IMR-90 (cell line): ENCODE measurements at regions not wholly inside any gene's neighbourhood (a gene's known extent, or its start where the extent isn't known, plus 50 kb on each side); places are given as distances from the start of the nearest gene placed in this dataset.

ENCODE experiments used
- ATAC-seq: fragments of 200-7000 bp; cut with Tn5 transposase; 2 replicates; pipeline ENCODE4 v1.9.1; 2020; ENCODE audit warnings: low read depth, mild to moderate bottlenecking, moderate library complexity
- BruUV-seq: library from RNA; stranded (reverse); fragments of 400-500 nt; replicated peaks from 2 replicates; lab custom pipeline; 2021; lab: Mats Ljungman, UMichigan
- CTCF ChIA-PET: fragments of 300-600 bp; formaldehyde crosslinking; extraction: SDS; loops from one replicate; lab custom pipeline; 2021; ENCODE audit warnings: antibody characterized with exemption; lab: Yijun Ruan, JAX
- POLR2A ChIA-PET: fragments of 300-600 bp; sonication (Branson Sonifier 250); formaldehyde crosslinking; loops from one replicate; lab custom pipeline; 2022; ENCODE audit warnings: antibody characterized with exemption; ENCODE audit not compliant: unreplicated experiment; lab: Charles Lee
- DNase-seq: peaks from one replicate; pipeline ENCODE4 v3.0.0; 2013
- H2AFZ ChIP-seq: replicated peaks from 2 replicates; pipeline ENCODE3; 2013; ENCODE audit warnings: low read length, mild to moderate bottlenecking; ENCODE audit not compliant: poor library complexity
- H2AK5ac ChIP-seq: 2 replicates; pipeline ENCODE4 v1.6.1; 2013; ENCODE audit warnings: low read depth, low read length, inconsistent platforms
- H2AK9ac ChIP-seq: replicated peaks from 2 replicates; pipeline ENCODE3; 2013; ENCODE audit warnings: mild to moderate bottlenecking, low read depth, low read length, moderate library complexity; ENCODE audit not compliant: poor library complexity
- H2BK120ac ChIP-seq: 2 replicates; pipeline ENCODE4 v1.6.1; 2013; ENCODE audit warnings: low read depth, low read length, inconsistent platforms
- H2BK15ac ChIP-seq: 3 replicates; pipeline ENCODE4 v1.6.1; 2013; ENCODE audit warnings: low read depth, low read length, inconsistent platforms
- H2BK20ac ChIP-seq: 2 replicates; pipeline ENCODE4 v1.6.1; 2013; ENCODE audit warnings: low read depth, mild to moderate bottlenecking, inconsistent platforms, low read length, moderate library complexity
- H2BK5ac ChIP-seq: 2 replicates; pipeline ENCODE4 v1.6.1; 2013; ENCODE audit warnings: mild to moderate bottlenecking, low read depth, low read length, inconsistent platforms; ENCODE audit not compliant: poor library complexity, severe bottlenecking
- H3K14ac ChIP-seq: replicated peaks from 2 replicates; pipeline ENCODE4 v1.6.1; 2013; ENCODE audit warnings: low read depth, low read length, inconsistent platforms
- H3K18ac ChIP-seq: 2 replicates; pipeline ENCODE4 v1.6.1; 2013; ENCODE audit warnings: low read depth, low read length, control low read depth
- H3K23ac ChIP-seq: 2 replicates; pipeline ENCODE4 v1.6.1; 2013; ENCODE audit warnings: low read depth, low read length, inconsistent platforms
- H3K27ac ChIP-seq: 2 replicates; pipeline ENCODE4 v1.5.1; 2013; ENCODE audit warnings: mild to moderate bottlenecking, control low read depth, low read length; ENCODE audit not compliant: insufficient read depth
- H3K27me3 ChIP-seq: 2 replicates; pipeline ENCODE4 v1.6.1; 2013; ENCODE audit warnings: low read length; ENCODE audit not compliant: control insufficient read depth, insufficient read depth
- H3K36me3 ChIP-seq: 2 replicates; pipeline ENCODE4 v1.6.1; 2013; ENCODE audit warnings: low read length, mixed read lengths; ENCODE audit not compliant: control insufficient read depth, insufficient read depth
- H3K4ac ChIP-seq: 2 replicates; pipeline ENCODE4 v1.6.1; 2013; ENCODE audit warnings: low read depth, low read length, inconsistent platforms
- H3K4me1 ChIP-seq: 2 replicates; pipeline ENCODE4 v1.6.1; 2013; ENCODE audit warnings: low read length, mixed read lengths; ENCODE audit not compliant: control insufficient read depth, insufficient read depth
- H3K4me2 ChIP-seq: 2 replicates; pipeline ENCODE4 v1.6.1; 2013; ENCODE audit warnings: low read depth, mild to moderate bottlenecking, control low read depth, low read length, moderate library complexity
- H3K4me3 ChIP-seq: 2 replicates; pipeline ENCODE4 v1.5.1; 2013; ENCODE audit warnings: low read depth, mild to moderate bottlenecking, control low read depth, low read length, moderate library complexity; ENCODE audit not compliant: insufficient read depth
- H3K56ac ChIP-seq: 2 replicates; pipeline ENCODE4 v1.6.1; 2013; ENCODE audit warnings: low read length, inconsistent platforms; ENCODE audit not compliant: insufficient read depth; ENCODE audit errors: extremely low read depth
- H3K79me1 ChIP-seq, 2 experiments: 2 replicates each; pipeline ENCODE4 v1.6.1; 2013; ENCODE audit warnings: low read length in 2 of 2, inconsistent platforms in 1 of 2, low read depth in 1 of 2
- H3K9ac ChIP-seq: 2 replicates; pipeline ENCODE4 v1.6.1; 2013; ENCODE audit warnings: low read depth, low read length, control low read depth
- H3K9me1 ChIP-seq: 2 replicates; pipeline ENCODE4 v1.6.1; 2013; ENCODE audit warnings: low read length, inconsistent platforms; ENCODE audit not compliant: insufficient read depth
- H3K9me3 ChIP-seq: 2 replicates; pipeline ENCODE4 v1.6.1; 2013; ENCODE audit warnings: low read length; ENCODE audit not compliant: control insufficient read depth, insufficient read depth
- H4K20me1 ChIP-seq: 2 replicates; pipeline ENCODE4 v1.6.1; 2013; ENCODE audit warnings: low read length, inconsistent platforms; ENCODE audit not compliant: insufficient read depth
- H4K5ac ChIP-seq: 2 replicates; pipeline ENCODE4 v1.6.1; 2013; ENCODE audit warnings: mild to moderate bottlenecking, low read depth, low read length, control low read depth
- H4K8ac ChIP-seq, 2 experiments: 2 replicates each; pipeline ENCODE4 v1.6.1; 2013; ENCODE audit warnings: low read depth in 2 of 2, low read length in 2 of 2, control low read depth in 1 of 2, inconsistent platforms in 1 of 2
- H4K91ac ChIP-seq: 2 replicates; pipeline ENCODE4 v1.6.1; 2013; ENCODE audit warnings: low read depth, low read length, inconsistent platforms; ENCODE audit not compliant: insufficient read depth
- CEBPB ChIP-seq: IDR thresholded peaks from 2 replicates; pipeline ENCODE4 v1.6.1; 2012; ENCODE audit warnings: low read depth, low read length, improper control_type of control experiment
- NFE2L2 ChIP-seq: fragments of 150-350 bp; IDR thresholded peaks from 2 replicates; pipeline ENCODE4 v1.6.1; 2016; ENCODE audit warnings: low read depth, mild to moderate bottlenecking, low read length
- WGBS, 2 experiments: methylation state at CpG; one replicate each; pipeline versions ENCODE4 v1.1.5 to v1.1.7; 2013; ENCODE audit warnings: missing lambda C conversion rate in 2 of 2; ENCODE audit not compliant: insufficient read length in 1 of 2; ENCODE audit errors: extremely low coverage in 2 of 2; 5-methylcytosine and 5-hydroxymethylcytosine counted together
- dilution Hi-C: fragments of 300-500 bp; cut with HindIII; formaldehyde crosslinking; loops from one replicate; pipeline ENCODE4 v1.14.3; 2018; ENCODE audit warnings: low sequenced_read_pairs; ENCODE audit not compliant: unreplicated experiment
- in situ Hi-C: fragments of 300-500 bp; cut with MboI; formaldehyde crosslinking; loops from 3 replicates; pipeline ENCODE4 v1.14.3; 2019; ENCODE audit warnings: low sequenced_read_pairs, inconsistent platforms, mixed read lengths
- intact Hi-C: fragments of 100-400 bp; cut with micrococcal nuclease; formaldehyde crosslinking; loops from 2 replicates; pipeline ENCODE4 v1.10.0; 2022

DNA sequence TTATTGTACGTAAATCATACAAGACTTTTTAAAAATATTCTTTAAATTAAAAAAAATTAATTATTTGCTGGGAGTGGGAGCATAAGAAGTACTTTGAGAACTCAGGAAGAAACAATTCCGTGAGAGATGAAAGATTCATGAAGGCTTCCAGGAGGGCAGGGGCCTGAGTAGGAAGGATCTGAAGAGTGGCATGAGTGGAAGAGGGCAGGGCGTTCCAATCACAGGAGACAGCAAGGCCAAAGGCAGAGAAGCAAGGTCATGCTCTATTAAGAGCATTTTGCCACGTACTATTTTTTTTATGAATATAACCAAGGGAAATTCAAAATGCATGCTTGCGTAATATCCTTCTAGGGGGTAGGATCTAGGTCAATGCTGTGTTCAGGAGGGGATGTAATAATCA, 265.5 kb downstream of the ZNF608 start:
- ChIA-PET CTCF (no interaction called here), POLR2A (interaction anchor here (0.6 kb wide), 1 partner anchor 267 kb away, joined by 5 read pairs; no protein-coding TSS in a partner anchor)
- no peak overlapping the region for H2BK20ac ChIP-seq
- no peaks in the 10 kb centered on the region for H4K20me1 ChIP-seq
- no peak overlapping the region for H3K9ac ChIP-seq
- no peaks in the 10 kb centered on the region for H3K36me3 ChIP-seq
- H2BK120ac ChIP-seq = no peak overlapping the region
- TF ChIP-seq NFE2L2 (no peak), CEBPB (peak; percentile 64)
- no peak overlapping the region for H2AK5ac ChIP-seq
- H3K4me1 ChIP-seq = no peaks in the 10 kb centered on the region
- H2AFZ ChIP-seq = no peak overlapping the region
- no peak overlapping the region for H3K27ac ChIP-seq
- no peaks in the 10 kb centered on the region for H3K27me3 ChIP-seq
- H3K9me3 ChIP-seq = no peaks in the 10 kb centered on the region
- no peaks in the 10 kb centered on the region for H3K79me1 ChIP-seq
- no peak overlapping the region for H3K18ac ChIP-seq
- H4K5ac ChIP-seq = no peak overlapping the region
- in situ Hi-C loops (no loop called here), intact Hi-C loops (no loop called here), dilution Hi-C loops (no loop called here)
- no peak overlapping the region for H2BK15ac ChIP-seq
- no peak overlapping the region for H4K91ac ChIP-seq
- H3K14ac ChIP-seq = no peak overlapping the region
- H3K9me1 ChIP-seq = no peaks in the 10 kb centered on the region
- H2BK5ac ChIP-seq = no peak overlapping the region
- no TSS peak for BruUV-seq
- H3K23ac ChIP-seq = no peak overlapping the region
- ATAC-seq (no peak), DNase-seq (no peak)
- 100% methylated on average over 1 of the region's 5 CpGs; no CpG with 5 or more reads in 1 of the 2 experiments for WGBS, 2 experiments
- H3K4me2 ChIP-seq = no peak overlapping the region
- no peak overlapping the region for H3K56ac ChIP-seq
- no peak overlapping the region for H2AK9ac ChIP-seq
- no peak overlapping the region for H4K8ac ChIP-seq
- H3K4ac ChIP-seq = no peak overlapping the region
- no peak overlapping the region for H3K4me3 ChIP-seq
